Brain microvascular endothelial cell (primary cell): ENCODE measurements at regions not wholly inside any gene's neighbourhood (a gene's known extent, or its start where the extent isn't known, plus 50 kb on each side); places are given as distances from the start of the nearest gene placed in this dataset.

Experiments used
- DNase-seq: peaks from one replicate; pipeline ENCODE4 v3.0.0-alpha.2; 2020
- H3K27ac ChIP-seq: fragments of 250-450 bp; sonication (Bioruptor Pico); 2 replicates; pipeline ENCODE4 v1.5.1; 2020; ENCODE audit warnings: mild to moderate bottlenecking, moderate library complexity
- H3K27me3 ChIP-seq: fragments of 250-450 bp; sonication (Bioruptor Pico); replicated peaks from 2 replicates; pipeline ENCODE4 v1.5.1; 2020; ENCODE audit warnings: mild to moderate bottlenecking
- H3K36me3 ChIP-seq: fragments of 250-450 bp; sonication (Bioruptor Pico); replicated peaks from 2 replicates; pipeline ENCODE4 v1.5.1; 2020; ENCODE audit warnings: mild to moderate bottlenecking
- H3K4me3 ChIP-seq: 2 replicates; pipeline ENCODE4 v1.5.1; 2011; ENCODE audit warnings: low read depth, mild to moderate bottlenecking, control low read depth, low read length, moderate library complexity
- CTCF ChIP-seq: IDR thresholded peaks from 2 replicates; pipeline ENCODE4 v1.5.1; 2011; ENCODE audit warnings: low read depth, mild to moderate bottlenecking, moderate library complexity, low read length, control low read depth, inconsistent platforms; ENCODE audit errors: missing control alignments
- in situ Hi-C: cut with HindIII; loops from 2 replicates; pipeline ENCODE4 v1.10.0; 2017; ENCODE audit warnings: low sequenced_read_pairs, low pct_ligation_motif_present

- no peak overlapping the region for H3K4me3 ChIP-seq
- H3K27ac ChIP-seq, result no peak overlapping the region
- in situ Hi-C loops, result no loop called here
- no peaks in the 10 kb centered on the region for H3K36me3 ChIP-seq
- TF ChIP-seq CTCF, result no peak
- no peak for DNase-seq
- no peaks in the 10 kb centered on the region for H3K27me3 ChIP-seq
Measured at GRCh38 chr17:83193336-83194185, 114.2 kb downstream of the METRNL start.

- no peak for DNase-seq
- Histone ChIP-seq H3K27ac (no peak overlapping the region), H3K27me3 (no peaks in the 10 kb centered on the region), H3K36me3 (no peaks in the 10 kb centered on the region), H3K4me3 (no peak overlapping the region)
- TF ChIP-seq CTCF, result no peak
- in situ Hi-C loops, result no loop called here
Measured at GRCh38 chr17:83194186-83194561, 114.8 kb downstream of the METRNL start.

GRCh38 chr17:83194761-83195329 is 115.4 kb downstream of the METRNL start:
- in situ Hi-C loops, result no loop called here
- DNase-seq, result no peak
- H3K36me3 ChIP-seq, result no peaks in the 10 kb centered on the region
- H3K4me3 ChIP-seq, result no peak overlapping the region
- no peaks in the 10 kb centered on the region for H3K27me3 ChIP-seq
- H3K27ac ChIP-seq, result peak overlapping the region; percentile 68
- TF ChIP-seq CTCF, result no peak

GRCh38 chr17:83195330-83196023 is 116.1 kb downstream of the METRNL start:
- H3K27me3 ChIP-seq, result no peaks in the 10 kb centered on the region
- in situ Hi-C loops, result no loop called here
- H3K36me3 ChIP-seq, result no peaks in the 10 kb centered on the region
- peak; percentile 31 for TF ChIP-seq CTCF
- H3K4me3 ChIP-seq, result no peak overlapping the region
- no peak for DNase-seq
- H3K27ac ChIP-seq, result peak overlapping the region; percentile 68

GRCh38 chr17:83196024-83196365 is 116.6 kb downstream of the METRNL start:
- TF ChIP-seq CTCF, result no peak
- no peak for DNase-seq
- H3K36me3 ChIP-seq, result no peaks in the 10 kb centered on the region
- H3K27me3 ChIP-seq, result no peaks in the 10 kb centered on the region
- H3K4me3 ChIP-seq, result no peak overlapping the region
- in situ Hi-C loops, result no loop called here
- peak overlapping the region; percentile 68 for H3K27ac ChIP-seq
